PC-3 (cell line): ENCODE measurements at regions not wholly inside any gene's neighbourhood (a gene's known extent, or its start where the extent isn't known, plus 50 kb on each side); places are given as distances from the start of the nearest gene placed in this dataset.

Experiments
- CTCF ChIP-seq: fragments of 300-600 bp; sonication (generic); conservative IDR thresholded peaks from 2 replicates; pipeline ENCODE4 v1.5.1; 2017; ENCODE audit warnings: antibody characterized with exemption, low read depth, mild to moderate bottlenecking, low read length
- EZH2 ChIP-seq: fragments of 300-600 bp; sonication (generic); IDR thresholded peaks from one replicate; pipeline ENCODE4 v1.6.1; 2017; ENCODE audit warnings: antibody characterized with exemption, mild to moderate bottlenecking, low read length; ENCODE audit not compliant: unreplicated experiment
- EZH2phosphoT487 ChIP-seq: fragments of 300-600 bp; sonication (generic); IDR thresholded peaks from 2 replicates; pipeline ENCODE4 v1.6.1; 2018; ENCODE audit warnings: mild to moderate bottlenecking, antibody characterized with exemption, low read length, borderline replicate concordance

GRCh38 chr5:155416765-155417164 lies 403.2 kb downstream of the KIF4B start:
- TF ChIP-seq CTCF (no peak), EZH2 (no peak), EZH2phosphoT487 (no peak)
